HepG2 (cell line): ENCODE measurements at regions not wholly inside any gene's neighbourhood (a gene's known extent, or its start where the extent isn't known, plus 50 kb on each side); places are given as distances from the start of the nearest gene placed in this dataset.

Experiments
- ATAC-seq: fragments of 200-7000 bp; cut with Tn5 transposase; 3 replicates; pipeline ENCODE4 v1.9.1; 2020; ENCODE audit warnings: mild to moderate bottlenecking, moderate library complexity
- BruUV-seq: library from RNA; stranded (reverse); fragments of 400-500 nt; replicated peaks from 2 replicates; lab custom pipeline; 2021; lab: Mats Ljungman, UMichigan
- CTCF ChIA-PET: fragments of 300-600 bp; formaldehyde crosslinking; extraction: SDS; loops from one replicate; lab custom pipeline; 2021; ENCODE audit warnings: low total read pairs, inconsistent platforms, low intra/inter-chr PET ratio; lab: Yijun Ruan, JAX
- POLR2A ChIA-PET: fragments of 350-600 bp; sonication (Branson Sonifier 250); formaldehyde crosslinking; loops from one replicate; lab custom pipeline; 2020; ENCODE audit warnings: antibody characterized with exemption, inconsistent platforms; lab: Yijun Ruan, JAX
- DNase-seq: peaks from one replicate; pipeline ENCODE4 v3.0.0-alpha.2; 2015; ENCODE audit warnings: low spot score
- FAIRE-seq: peaks from 3 replicates; lab custom pipeline; 2011; peaks lifted over from hg19 to GRCh38; lab: Jason Lieb, UNC
- H2AFZ ChIP-seq: one replicate; pipeline ENCODE4 v1.6.1; 2011; ENCODE audit warnings: low read length, inconsistent platforms
- H3K27ac ChIP-seq: fragments of 300-600 bp; 3 replicates; pipeline ENCODE4 v1.8.0; 2011; ENCODE audit warnings: mixed run types, mild to moderate bottlenecking, mixed read lengths, low read length, inconsistent platforms; ENCODE audit not compliant: insufficient read depth; ENCODE audit errors: extremely low read length
- H3K27me3 ChIP-seq, 2 experiments: fragments of 200-600 bp in 1 of 2; 2 replicates in 1 of 2; 3 replicates in 1 of 2; pipeline versions ENCODE4 v1.6.0 to v1.8.0; 2011; ENCODE audit warnings: low read length in 2 of 2, mild to moderate bottlenecking in 2 of 2, moderate library complexity in 2 of 2, inconsistent platforms in 1 of 2; ENCODE audit not compliant: insufficient read depth in 2 of 2, control insufficient read depth in 1 of 2
- H3K36me3 ChIP-seq, 2 experiments: fragments of 200-600 bp in 1 of 2; replicated peaks in 1 of 2; 2 replicates in 1 of 2; 3 replicates in 1 of 2; pipeline versions ENCODE4 v1.5.1 to v1.8.0; 2011; ENCODE audit warnings: low read length in 2 of 2, inconsistent platforms in 1 of 2; ENCODE audit not compliant: insufficient read depth in 2 of 2, control insufficient read depth in 1 of 2
- H3K4me1 ChIP-seq: 2 replicates; pipeline ENCODE4 v1.5.1; 2012; ENCODE audit warnings: low read length, inconsistent platforms; ENCODE audit not compliant: insufficient read depth
- H3K4me2 ChIP-seq: 2 replicates; pipeline ENCODE4 v1.6.0; 2011; ENCODE audit warnings: low read depth, low read length, inconsistent platforms
- H3K4me3 ChIP-seq, 3 experiments: fragments of 200-600 bp in 1 of 3; sonication (generic), shearing (Covaris generic) in 1 of 3; replicated peaks in 1 of 3; 2 replicates each; pipeline ENCODE4 v1.5.1; 2011 to 2016; ENCODE audit warnings: low read length in 3 of 3, inconsistent platforms in 2 of 3, low read depth in 2 of 3, mild to moderate bottlenecking in 2 of 3, control low read depth in 1 of 3, mixed read lengths in 1 of 3; ENCODE audit not compliant: insufficient read depth in 1 of 3
- H3K79me2 ChIP-seq: one replicate; pipeline ENCODE4 v1.6.1; 2011; ENCODE audit warnings: low read length, inconsistent platforms; ENCODE audit not compliant: insufficient read depth
- H3K9ac ChIP-seq: 2 replicates; pipeline ENCODE4 v1.6.0; 2011; ENCODE audit warnings: mild to moderate bottlenecking, low read depth, low read length, inconsistent platforms; ENCODE audit not compliant: insufficient read depth
- H3K9me3 ChIP-seq: 2 replicates; pipeline ENCODE4 v1.5.1; 2012; ENCODE audit warnings: mild to moderate bottlenecking, low read length
- H4K20me1 ChIP-seq: 2 replicates; pipeline ENCODE4 v1.6.0; 2011; ENCODE audit warnings: inconsistent platforms, mild to moderate bottlenecking, low read length, moderate library complexity; ENCODE audit not compliant: insufficient read depth
- ATF7 ChIP-seq, 2 experiments: fragments of 450-650 bp in 1 of 2; sonication (generic) in 1 of 2; formaldehyde crosslinking in 1 of 2; IDR thresholded peaks; 2 replicates each; pipeline versions ENCODE4 v1.4.0 to v1.6.1; 2016 to 2020; ENCODE audit warnings: antibody characterized with exemption in 1 of 2, mild to moderate bottlenecking in 1 of 2, missing genetic modification reagents in 1 of 2
- FOSL1 ChIP-seq: sonication (generic); formaldehyde crosslinking; IDR thresholded peaks from 2 replicates; pipeline ENCODE4 v1.9.0; 2021; ENCODE audit warnings: missing genetic modification reagents, borderline replicate concordance
- HNF4A ChIP-seq: sonication (generic); formaldehyde crosslinking; IDR thresholded peaks from 2 replicates; pipeline ENCODE4 v1.4.0; 2020; ENCODE audit warnings: missing genetic modification reagents
- HNRNPK ChIP-seq: fragments of 200-400 bp; formaldehyde crosslinking; IDR thresholded peaks from 2 replicates; pipeline ENCODE4 v1.6.1; 2018; ENCODE audit warnings: low read length, low read depth, moderate library complexity, mild to moderate bottlenecking; ENCODE audit not compliant: poor library complexity, severe bottlenecking
- IKZF1 ChIP-seq: fragments of 450-650 bp; IDR thresholded peaks from 2 replicates; pipeline ENCODE4 v1.7.1; 2016
- MAFG ChIP-seq: sonication (generic); formaldehyde crosslinking; IDR thresholded peaks from 2 replicates; pipeline ENCODE4 v1.5.1; 2020; ENCODE audit warnings: mild to moderate bottlenecking, missing genetic modification reagents
- MXI1 ChIP-seq: IDR thresholded peaks from 3 replicates; pipeline ENCODE4 v1.6.1; 2012; ENCODE audit warnings: low read depth, low read length, inconsistent platforms, borderline replicate concordance
- ONECUT2 ChIP-seq: sonication (generic); formaldehyde crosslinking; IDR thresholded peaks from 2 replicates; pipeline ENCODE4 v1.4.0; 2020; ENCODE audit warnings: missing genetic modification reagents
- STAT5B ChIP-seq: sonication (generic); formaldehyde crosslinking; IDR thresholded peaks from 2 replicates; pipeline ENCODE4 v1.4.0; 2020; ENCODE audit warnings: missing genetic modification reagents
- STAT6 ChIP-seq: sonication (generic); formaldehyde crosslinking; IDR thresholded peaks from 2 replicates; pipeline ENCODE4 v1.4.0; 2020; ENCODE audit warnings: missing genetic modification reagents, mild to moderate bottlenecking, borderline replicate concordance
- TFDP1 ChIP-seq: IDR thresholded peaks from 2 replicates; pipeline ENCODE4 v1.6.1; 2016; ENCODE audit warnings: missing compliant biosample characterization, missing genetic modification reagents, borderline replicate concordance
- ZNF264 ChIP-seq: sonication (generic); formaldehyde crosslinking; IDR thresholded peaks from 2 replicates; pipeline ENCODE4 v1.4.0; 2020; ENCODE audit warnings: missing genetic modification reagents
- WGBS: methylation state at CpG from one replicate; pipeline ENCODE4 v1.1.6; 2017; ENCODE audit warnings: low lambda C conversion rate; 5-methylcytosine and 5-hydroxymethylcytosine counted together
- in situ Hi-C: cut with HindIII; loops from 2 replicates; pipeline ENCODE4 v1.10.0; 2017; ENCODE audit warnings: low pct_unique_long_range_greater_than_20kb; ENCODE audit not compliant: extremely low pct_ligation_motif_present
- intact Hi-C: fragments of 100-400 bp; cut with micrococcal nuclease; formaldehyde crosslinking; loops from one replicate; pipeline ENCODE4 v1.10.0; 2022; ENCODE audit not compliant: unreplicated experiment
- TF ChIP-seq, protein P1 (sequence below): sonication (generic); formaldehyde crosslinking; conservative IDR thresholded peaks from 2 replicates; pipeline ENCODE4 v1.4.0; 2020; ENCODE audit warnings: missing genetic modification reagents

DNA sequence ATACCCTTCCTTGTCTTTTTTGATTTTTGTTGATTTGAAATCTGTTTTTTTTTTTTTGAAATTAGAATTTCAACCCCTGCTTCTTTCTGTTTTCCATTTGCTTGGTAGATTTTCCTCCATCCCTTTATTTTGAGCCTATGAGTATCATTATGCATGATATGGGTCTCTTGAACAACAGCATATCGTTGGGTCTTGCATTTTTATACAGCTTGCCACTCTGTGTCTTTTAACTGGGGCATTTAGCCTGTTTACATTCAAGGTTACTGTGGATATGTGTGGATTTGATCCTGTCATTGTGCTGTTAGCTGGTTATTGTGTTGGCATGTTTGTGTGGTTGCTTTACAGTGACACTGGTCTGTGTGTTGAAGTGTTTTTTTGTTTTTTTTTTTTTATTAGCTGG lies 99.7 kb upstream of the P3H2 start:
- no TSS peak for BruUV-seq
- Histone ChIP-seq H3K4me3 (no peak overlapping the region), H3K4me2 (no peak overlapping the region), H4K20me1 (no peaks in the 10 kb centered on the region), H3K9me3 (peaks cover 6% of the 10 kb centered on the region; the same call in 1 of the 2 replicates), H3K36me3 (no peaks in the 10 kb centered on the region), H3K4me1 (no peaks in the 10 kb centered on the region), H3K27me3 (peaks cover 0 to 4% of the 10 kb centered on the region in 2 experiments; a peak in 1 of 5 replicates), H3K79me2 (no peaks in the 10 kb centered on the region), H2AFZ (no peak overlapping the region), H3K9ac (no peak overlapping the region), H3K27ac (no peak overlapping the region)
- intact Hi-C loops, result no loop called here
- DNase-seq, result no peak
- in situ Hi-C loops, result loop anchor here (10.0 kb wide), 1 partner anchor 164 kb away; the partner anchor contains the start of gene CLDN16
- POLR2A ChIA-PET, result no interaction called here
- no peak for FAIRE-seq
- CTCF ChIA-PET, result no interaction called here
- 0% methylated on average over 1 of the region's 1 CpG for WGBS
- TF ChIP-seq FOSL1 (CRISPR knock-in tag) (no peak), ATF7 (IDR thresholded peaks at IDR 0.05) (0 out of 2 replicates have a peak, but pooled peaks have one; percentile 39), ATF7 (CRISPR knock-in tag; IDR thresholded peaks at IDR 0.05) (no peak), STAT5B (CRISPR knock-in tag) (no peak)
- ATAC-seq, result no peak

DNA sequence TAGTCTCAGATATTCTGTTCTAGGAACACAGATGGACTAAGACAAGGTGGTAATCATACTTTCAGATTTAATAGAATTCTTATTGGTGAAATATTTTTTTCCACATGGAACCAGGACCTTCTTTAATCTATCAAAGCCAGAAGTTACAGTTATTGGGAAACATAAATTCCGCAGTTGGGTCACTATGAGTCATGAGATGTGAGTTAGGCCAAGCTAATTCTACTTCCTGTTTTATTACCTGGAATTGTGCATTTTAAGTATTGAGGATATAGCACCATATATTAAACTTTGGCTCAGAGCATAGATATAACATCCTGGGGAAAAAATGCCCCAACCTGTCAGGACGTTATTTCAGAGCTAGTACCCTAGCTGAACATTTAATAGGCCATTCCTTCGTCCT lies 96.4 kb upstream of the P3H2 start:
- no peak for FAIRE-seq
- no peaks in the 10 kb centered on the region for H4K20me1 ChIP-seq
- H3K79me2 ChIP-seq, result no peaks in the 10 kb centered on the region
- H3K4me3 ChIP-seq, result no peak overlapping the region
- H3K27ac ChIP-seq, result no peak overlapping the region
- no peak for DNase-seq
- H3K9me3 ChIP-seq, result peaks cover 6% of the 10 kb centered on the region; the same call in 1 of the 2 replicates
- H3K4me2 ChIP-seq, result no peak overlapping the region
- whole genome bisulfite sequencing, result 2% methylated on average over 3 of the region's 3 CpGs
- no peaks in the 10 kb centered on the region for H3K4me1 ChIP-seq
- H3K9ac ChIP-seq, result no peak overlapping the region
- in situ Hi-C loops, result no loop called here
- ATAC-seq, result no peak
- no TSS peak for BruUV-seq
- ChIA-PET POLR2A (no interaction called here), CTCF (no interaction called here)
- H3K36me3 ChIP-seq, result no peaks in the 10 kb centered on the region
- no peak overlapping the region for H2AFZ ChIP-seq
- no peaks in the 10 kb centered on the region; a peak in 1 of 5 replicates for H3K27me3 ChIP-seq
- intact Hi-C loops, result no loop called here
- TF ChIP-seq MXI1 (no peak), MAFG (CRISPR knock-in tag) (no peak), IKZF1 (no peak), STAT6 (CRISPR knock-in tag) (no peak), HNRNPK (no peak), ZNF264 (CRISPR knock-in tag) (no peak), HNF4A (CRISPR knock-in tag) (no peak), ONECUT2 (CRISPR knock-in tag) (no peak), TFDP1 (no peak)
- TF ChIP-seq, protein P1, sequence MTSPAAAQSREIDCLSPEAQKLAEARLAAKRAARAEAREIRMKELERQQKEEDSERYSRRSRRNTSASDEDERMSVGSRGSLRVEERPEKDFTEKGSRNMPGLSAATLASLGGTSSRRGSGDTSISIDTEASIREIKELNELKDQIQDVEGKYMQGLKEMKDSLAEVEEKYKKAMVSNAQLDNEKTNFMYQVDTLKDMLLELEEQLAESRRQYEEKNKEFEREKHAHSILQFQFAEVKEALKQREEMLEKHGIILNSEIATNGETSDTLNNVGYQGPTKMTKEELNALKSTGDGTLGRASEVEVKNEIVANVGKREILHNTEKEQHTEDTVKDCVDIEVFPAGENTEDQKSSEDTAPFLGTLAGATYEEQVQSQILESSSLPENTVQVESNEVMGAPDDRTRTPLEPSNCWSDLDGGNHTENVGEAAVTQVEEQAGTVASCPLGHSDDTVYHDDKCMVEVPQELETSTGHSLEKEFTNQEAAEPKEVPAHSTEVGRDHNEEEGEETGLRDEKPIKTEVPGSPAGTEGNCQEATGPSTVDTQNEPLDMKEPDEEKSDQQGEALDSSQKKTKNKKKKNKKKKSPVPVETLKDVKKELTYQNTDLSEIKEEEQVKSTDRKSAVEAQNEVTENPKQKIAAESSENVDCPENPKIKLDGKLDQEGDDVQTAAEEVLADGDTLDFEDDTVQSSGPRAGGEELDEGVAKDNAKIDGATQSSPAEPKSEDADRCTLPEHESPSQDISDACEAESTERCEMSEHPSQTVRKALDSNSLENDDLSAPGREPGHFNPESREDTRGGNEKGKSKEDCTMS, result no peak
